Trophoblast cell (in vitro differentiated cells and primary cell): ENCODE measurements at regions not wholly inside any gene's neighbourhood (a gene's known extent, or its start where the extent isn't known, plus 50 kb on each side); places are given as distances from the start of the nearest gene placed in this dataset.

Source experiments
- DNase-seq, 2 donors: peaks; one replicate each; pipeline ENCODE4 v3.0.0-alpha.2; 2016
- H2AFZ ChIP-seq: 2 replicates; pipeline ENCODE4 v1.6.1; 2013; ENCODE audit warnings: low read length, moderate library complexity, mild to moderate bottlenecking; ENCODE audit not compliant: insufficient read depth, poor library complexity
- H2AK5ac ChIP-seq: 2 replicates; pipeline ENCODE4 v1.6.1; 2013; ENCODE audit warnings: mild to moderate bottlenecking, low read length
- H2BK120ac ChIP-seq: 2 replicates; pipeline ENCODE4 v1.6.1; 2013; ENCODE audit warnings: low read length, mild to moderate bottlenecking, moderate library complexity; ENCODE audit not compliant: insufficient read depth, poor library complexity
- H2BK12ac ChIP-seq: 2 replicates; pipeline ENCODE4 v1.6.1; 2013; ENCODE audit warnings: mild to moderate bottlenecking, low read length, moderate library complexity
- H2BK5ac ChIP-seq: 2 replicates; pipeline ENCODE4 v1.6.1; 2013; ENCODE audit warnings: low read length, low read depth, moderate library complexity, mild to moderate bottlenecking; ENCODE audit not compliant: poor library complexity
- H3K14ac ChIP-seq: 2 replicates; pipeline ENCODE4 v1.6.1; 2013; ENCODE audit warnings: mild to moderate bottlenecking, low read length
- H3K18ac ChIP-seq: 2 replicates; pipeline ENCODE4 v1.6.1; 2013; ENCODE audit warnings: mild to moderate bottlenecking, low read length
- H3K23ac ChIP-seq: 2 replicates; pipeline ENCODE4 v1.6.1; 2013; ENCODE audit warnings: low read length
- H3K27ac ChIP-seq: 2 replicates; pipeline ENCODE4 v1.5.1; 2013; ENCODE audit warnings: low read depth, mild to moderate bottlenecking, inconsistent platforms, low read length, moderate library complexity
- H3K27me3 ChIP-seq: 2 replicates; pipeline ENCODE4 v1.6.1; 2013; ENCODE audit warnings: inconsistent platforms, mild to moderate bottlenecking, low read length, moderate library complexity; ENCODE audit not compliant: insufficient read depth
- H3K36me3 ChIP-seq, 2 experiments: 1 replicate in 1 of 2; 2 replicates in 1 of 2; pipeline ENCODE4 v1.6.1; 2013; ENCODE audit warnings: low read length in 2 of 2, mild to moderate bottlenecking in 2 of 2, moderate library complexity in 1 of 2; ENCODE audit not compliant: insufficient read depth in 2 of 2, control insufficient read depth in 1 of 2
- H3K4ac ChIP-seq: 2 replicates; pipeline ENCODE4 v1.6.1; 2013; ENCODE audit warnings: low read depth, mild to moderate bottlenecking, low read length, moderate library complexity
- H3K4me1 ChIP-seq, 2 experiments: 1 replicate in 1 of 2; 2 replicates in 1 of 2; pipeline ENCODE4 v1.6.1; 2013; ENCODE audit warnings: low read length in 2 of 2, mild to moderate bottlenecking in 2 of 2, moderate library complexity in 1 of 2; ENCODE audit not compliant: insufficient read depth in 2 of 2, control insufficient read depth in 1 of 2
- H3K4me2 ChIP-seq: 2 replicates; pipeline ENCODE4 v1.6.1; 2013; ENCODE audit warnings: inconsistent platforms, mild to moderate bottlenecking, low read length, moderate library complexity
- H3K4me3 ChIP-seq: 2 replicates; pipeline ENCODE4 v1.5.1; 2013; ENCODE audit warnings: mild to moderate bottlenecking, low read depth, low read length, inconsistent platforms
- H3K79me1 ChIP-seq: one replicate; pipeline ENCODE4 v1.6.1; 2013; ENCODE audit warnings: low read length
- H3K79me2 ChIP-seq: 2 replicates; pipeline ENCODE4 v1.6.1; 2013; ENCODE audit warnings: low read length, mild to moderate bottlenecking; ENCODE audit not compliant: control insufficient read depth, insufficient read depth, poor library complexity
- H3K9ac ChIP-seq: 2 replicates; pipeline ENCODE4 v1.6.1; 2013; ENCODE audit warnings: mild to moderate bottlenecking, low read length
- H3K9me3 ChIP-seq: 2 replicates; pipeline ENCODE4 v1.6.1; 2013; ENCODE audit warnings: low read depth, mild to moderate bottlenecking, control low read depth, inconsistent platforms, low read length; ENCODE audit not compliant: insufficient read depth
- H4K12ac ChIP-seq: 2 replicates; pipeline ENCODE4 v1.6.1; 2013; ENCODE audit warnings: low read depth, mild to moderate bottlenecking, low read length, moderate library complexity
- H4K8ac ChIP-seq: 2 replicates; pipeline ENCODE4 v1.6.1; 2013; ENCODE audit warnings: low read depth, mild to moderate bottlenecking, low read length, moderate library complexity
- H4K91ac ChIP-seq: one replicate; pipeline ENCODE4 v1.6.1; 2013; ENCODE audit warnings: low read depth, mild to moderate bottlenecking, low read length, moderate library complexity
- WGBS: extraction: QIAGEN DNeasy Blood & Tissue Kit; methylation state at CpG from one replicate; pipeline ENCODE4 v1.1.7; 2013; ENCODE audit warnings: missing lambda C conversion rate; ENCODE audit not compliant: insufficient read length, insufficient coverage; ENCODE audit errors: extremely low coverage; 5-methylcytosine and 5-hydroxymethylcytosine counted together

DNA sequence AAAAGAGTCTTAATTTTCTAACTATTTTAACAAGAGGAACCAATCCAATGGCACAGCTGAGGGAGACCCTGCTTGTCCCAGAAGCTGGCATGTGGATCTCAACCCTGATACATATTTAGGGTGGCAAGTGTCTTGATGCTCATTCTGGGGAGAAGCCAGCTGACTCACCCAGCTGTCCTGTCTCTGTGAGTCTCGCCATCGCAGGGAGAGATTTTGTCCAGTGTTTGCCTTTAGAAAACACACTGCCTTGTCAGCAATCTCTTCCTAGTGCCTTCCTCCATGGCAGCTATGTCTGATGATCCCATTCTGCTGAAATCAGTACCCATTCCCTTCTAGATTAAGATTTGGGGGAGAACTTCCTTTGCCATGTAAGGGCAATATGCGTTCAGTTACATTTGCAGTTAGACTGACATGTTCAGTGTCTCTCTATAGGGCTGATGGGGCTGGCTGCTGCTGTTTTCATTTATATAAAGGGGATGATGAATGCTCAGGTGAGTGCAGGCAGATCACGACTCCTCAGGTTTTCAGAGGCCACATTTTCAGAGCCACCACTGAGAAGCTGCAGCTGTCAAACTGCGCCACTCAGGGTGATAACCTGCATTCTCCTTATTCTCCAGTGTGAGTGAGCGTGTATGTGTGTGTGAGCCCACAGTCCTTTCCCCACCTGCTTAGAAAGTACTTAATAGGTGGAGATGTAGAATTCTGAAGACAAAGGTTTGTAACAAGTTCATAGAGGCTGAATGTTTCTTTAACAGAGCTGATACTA, 217.0 kb downstream of the GAS1 start:
- no peak overlapping the region for H3K9ac ChIP-seq
- no peak overlapping the region for H2BK5ac ChIP-seq
- H3K14ac ChIP-seq = no peak overlapping the region
- no peak overlapping the region for H3K27ac ChIP-seq
- WGBS = no CpG with 5 or more reads among the region's 6 CpGs
- H2BK12ac ChIP-seq = no peak overlapping the region
- no peak overlapping the region for H3K4me2 ChIP-seq
- no peak overlapping the region for H2AK5ac ChIP-seq
- H4K12ac ChIP-seq = no peak overlapping the region
- H2BK120ac ChIP-seq = no peak overlapping the region
- H4K8ac ChIP-seq = no peak overlapping the region
- no peak overlapping the region for H2AFZ ChIP-seq
- no peak overlapping the region for H4K91ac ChIP-seq
- H3K4ac ChIP-seq = no peak overlapping the region
- H3K4me3 ChIP-seq = no peak overlapping the region
- no peaks in the 10 kb centered on the region for H3K27me3 ChIP-seq
- no peaks in the 10 kb centered on the region for H3K9me3 ChIP-seq
- no peak overlapping the region for H3K23ac ChIP-seq
- DNase-seq = no peak
- no peaks in the 10 kb centered on the region for H3K36me3 ChIP-seq
- H3K4me1 ChIP-seq = peaks cover 0 to 4% of the 10 kb centered on the region in 2 experiments
- H3K79me1 ChIP-seq = no peaks in the 10 kb centered on the region
- no peak overlapping the region for H3K18ac ChIP-seq
- no peaks in the 10 kb centered on the region for H3K79me2 ChIP-seq

DNA sequence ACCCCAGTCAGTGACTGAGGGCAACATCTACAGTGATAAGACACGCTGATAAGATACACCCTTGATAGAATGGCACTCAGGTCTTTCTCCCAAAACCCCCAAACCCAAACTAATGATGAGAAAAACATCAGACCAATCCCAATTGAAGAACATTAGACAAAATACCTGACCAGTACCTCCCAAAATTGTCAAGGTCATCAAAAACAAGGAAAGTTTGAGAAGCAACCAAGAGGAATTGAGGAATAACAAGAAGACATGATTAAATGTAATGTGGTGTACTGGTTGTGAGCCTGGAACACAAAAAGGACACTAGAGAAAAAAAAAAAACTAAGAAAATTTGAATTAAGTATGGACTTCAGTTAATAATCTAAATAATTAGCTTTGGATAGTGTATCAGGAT, 222.8 kb downstream of the GAS1 start:
- Histone ChIP-seq H3K9ac (no peak overlapping the region), H4K91ac (peak overlapping the region; percentile 54), H2BK120ac (no peak overlapping the region), H3K23ac (no peak overlapping the region), H2BK12ac (peak overlapping the region; percentile 97), H4K8ac (no peak overlapping the region), H3K9me3 (no peaks in the 10 kb centered on the region), H3K4me2 (no peak overlapping the region), H3K14ac (no peak overlapping the region), H2BK5ac (no peak overlapping the region), H3K79me2 (peaks cover 2% of the 10 kb centered on the region), H3K4me3 (no peak overlapping the region), H3K18ac (no peak overlapping the region), H3K36me3 (no peaks in the 10 kb centered on the region), H3K27me3 (no peaks in the 10 kb centered on the region), H3K4ac (no peak overlapping the region), H2AK5ac (peak overlapping the region; percentile 87), H3K79me1 (peaks cover 22% of the 10 kb centered on the region), H3K27ac (no peak overlapping the region), H4K12ac (no peak overlapping the region), H2AFZ (no peak overlapping the region), H3K4me1 (peaks cover 9 to 16% of the 10 kb centered on the region in 2 experiments)
- no CpG with 5 or more reads among the region's 1 CpG for WGBS
- DNase-seq = no peak

DNA sequence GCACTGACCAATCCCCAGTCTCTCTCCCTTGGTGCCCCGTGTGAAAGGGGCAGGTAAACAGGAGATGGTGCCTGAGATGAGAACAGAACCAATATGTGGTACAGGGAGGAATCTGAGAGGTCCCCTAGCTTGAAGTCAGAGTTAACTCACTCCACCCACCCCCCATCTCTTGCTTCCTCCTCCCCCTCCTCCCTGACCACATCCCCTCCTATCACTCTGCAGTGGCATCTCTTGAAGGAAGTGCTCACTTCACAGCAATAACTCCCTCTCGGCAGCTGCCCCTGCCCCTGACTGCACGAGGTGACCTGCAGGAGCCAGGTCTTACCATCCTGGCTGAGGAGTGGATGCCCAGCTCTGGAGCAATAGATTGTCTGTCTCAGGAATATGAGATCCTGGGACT, 224.0 kb downstream of the GAS1 start:
- H2BK120ac ChIP-seq = no peak overlapping the region
- no peaks in the 10 kb centered on the region for H3K36me3 ChIP-seq
- H2AFZ ChIP-seq = no peak overlapping the region
- H4K91ac ChIP-seq = peak overlapping the region; percentile 67
- peak overlapping the region; percentile 31 for H2BK12ac ChIP-seq
- peaks cover 2% of the 10 kb centered on the region for H3K79me2 ChIP-seq
- H3K14ac ChIP-seq = no peak overlapping the region
- no peak overlapping the region for H3K9ac ChIP-seq
- peak overlapping the region; percentile 3 for H2AK5ac ChIP-seq
- no peak overlapping the region for H3K4me3 ChIP-seq
- peak overlapping the region; percentile 45 for H2BK5ac ChIP-seq
- no peak overlapping the region for H3K4ac ChIP-seq
- DNase-seq = no peak
- no peaks in the 10 kb centered on the region for H3K27me3 ChIP-seq
- H3K4me1 ChIP-seq = peaks cover 9 to 16% of the 10 kb centered on the region in 2 experiments
- H3K4me2 ChIP-seq = no peak overlapping the region
- no peak overlapping the region for H3K18ac ChIP-seq
- H3K9me3 ChIP-seq = no peaks in the 10 kb centered on the region
- no peak overlapping the region for H4K12ac ChIP-seq
- H3K23ac ChIP-seq = no peak overlapping the region
- H3K79me1 ChIP-seq = peaks cover 22% of the 10 kb centered on the region
- no CpG with 5 or more reads among the region's 3 CpGs for WGBS
- no peak overlapping the region for H4K8ac ChIP-seq
- no peak overlapping the region for H3K27ac ChIP-seq

DNA sequence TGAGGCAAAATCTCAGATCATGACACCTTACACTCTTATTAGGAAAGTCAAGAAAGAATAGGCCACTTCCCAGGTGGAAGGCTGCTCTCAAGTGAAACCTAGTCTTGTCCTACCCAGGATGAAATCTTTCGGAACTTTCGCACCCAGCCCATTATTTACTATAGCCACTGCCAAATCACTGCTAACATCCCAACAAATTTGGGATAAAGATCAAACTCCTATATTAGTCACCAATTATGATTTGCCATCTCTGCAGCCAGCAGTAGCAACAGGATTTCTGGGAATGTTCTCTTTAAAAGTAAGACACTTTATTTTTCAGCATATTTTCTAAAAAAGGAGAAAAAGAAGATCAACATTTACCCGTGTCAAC, 224.6 kb downstream of the GAS1 start:
- Histone ChIP-seq H2BK5ac (peak overlapping the region; percentile 92), H4K8ac (peak overlapping the region; percentile 83), H3K4me1 (peaks cover 9 to 16% of the 10 kb centered on the region in 2 experiments), H3K4ac (no peak overlapping the region), H3K9me3 (no peaks in the 10 kb centered on the region), H3K27me3 (no peaks in the 10 kb centered on the region), H2AFZ (no peak overlapping the region), H3K4me2 (no peak overlapping the region), H3K4me3 (no peak overlapping the region), H3K36me3 (no peaks in the 10 kb centered on the region), H3K27ac (peak overlapping the region; percentile 96), H2AK5ac (peak overlapping the region; percentile 92), H3K79me2 (peaks cover 2% of the 10 kb centered on the region), H3K9ac (no peak overlapping the region), H2BK120ac (peak overlapping the region; percentile 100), H3K79me1 (peaks cover 22% of the 10 kb centered on the region), H4K12ac (no peak overlapping the region), H3K18ac (peak overlapping the region; percentile 93), H3K23ac (no peak overlapping the region), H2BK12ac (peak overlapping the region; percentile 97), H3K14ac (peak overlapping the region; percentile 91), H4K91ac (peak overlapping the region; percentile 96)
- DNase-seq = no peak
- no CpG with 5 or more reads among the region's 3 CpGs for WGBS
